Peyer's patch (tissue), 4 donors: ENCODE measurements at regions not wholly inside any gene's neighbourhood (a gene's known extent, or its start where the extent isn't known, plus 50 kb on each side); places are given as distances from the start of the nearest gene placed in this dataset.

Source experiments
- DNase-seq, 3 donors: peaks; one replicate each; pipeline ENCODE4 v3.0.0-alpha.2; 2017 to 2019
- H3K27ac ChIP-seq, 4 donors: fragments of 200-600 bp; sonication (generic); one replicate each; pipeline ENCODE4 v1.5.1; 2016 to 2019
- H3K27me3 ChIP-seq, 2 donors: fragments of 200-600 bp; sonication (generic); one replicate each; pipeline ENCODE4 v1.5.1; 2019
- H3K36me3 ChIP-seq, 3 donors: fragments of 200-600 bp; sonication (generic); one replicate each; pipeline ENCODE4 v1.5.1; 2016 to 2019
- H3K4me1 ChIP-seq, 4 donors: fragments of 200-600 bp; sonication (generic); one replicate each; pipeline ENCODE4 v1.5.1; 2016 to 2019
- H3K4me3 ChIP-seq, 4 donors: fragments of 200-600 bp; sonication (generic); 1 replicate in 3 of 4; 2 replicates in 1 of 4; pipeline ENCODE4 v1.5.1; 2016 to 2019; ENCODE audit warnings: mild to moderate bottlenecking in 1 of 4
- H3K9me3 ChIP-seq, 4 donors: fragments of 200-600 bp; sonication (generic); one replicate each; pipeline ENCODE4 v1.5.1; 2016 to 2019; ENCODE audit warnings: mild to moderate bottlenecking in 1 of 4
- POLR2A ChIP-seq, 2 donors: fragments of 450-650 bp; IDR thresholded peaks; one replicate each; pipeline ENCODE4 v1.5.1; 2017; ENCODE audit warnings: antibody characterized with exemption in 2 of 2, mild to moderate bottlenecking in 2 of 2, moderate library complexity in 2 of 2
- TF ChIP-seq, protein P1 (sequence below), 6 experiments: fragments of 450-650 bp in 4 of 6; fragments of 200-600 bp in 2 of 6; sonication (generic) in 1 of 6; IDR thresholded peaks; one replicate each; pipeline ENCODE4 v1.5.1; 2017 to 2019; ENCODE audit warnings: antibody characterized with exemption in 6 of 6, mild to moderate bottlenecking in 3 of 6, moderate library complexity in 1 of 6

DNA sequence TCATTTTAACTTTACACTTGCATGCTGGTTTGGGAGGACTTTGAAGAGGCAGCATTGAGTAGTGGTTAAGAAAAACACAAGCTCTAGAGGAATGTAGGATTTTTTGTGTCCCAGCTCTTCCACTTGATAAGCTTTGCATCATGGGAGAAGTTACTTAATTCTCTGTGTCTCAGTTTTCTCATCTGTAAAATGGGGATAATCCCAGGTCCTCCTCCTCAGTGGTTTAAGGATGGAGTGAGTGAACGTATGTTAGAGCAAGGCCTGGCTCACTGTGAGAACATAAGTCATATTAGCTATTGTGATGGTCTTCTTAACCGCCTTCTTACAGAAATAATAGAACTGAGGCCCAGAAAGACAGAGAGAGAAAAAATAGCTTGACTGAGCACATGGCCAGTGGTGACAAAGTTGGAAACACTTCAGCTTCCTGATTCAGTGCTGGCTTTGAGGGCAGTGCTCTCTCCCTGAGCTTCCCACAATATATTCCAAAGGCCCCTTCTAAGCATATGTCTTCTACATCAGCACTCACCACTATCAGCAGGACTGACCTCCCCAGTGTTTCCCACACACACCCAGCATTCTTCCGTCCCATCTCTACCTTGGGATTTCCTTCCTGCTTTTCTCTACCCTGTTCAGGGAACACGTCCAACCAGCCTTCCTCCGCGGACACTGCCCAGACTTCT lies 214.9 kb upstream of the TNP1 start:
- Histone ChIP-seq H3K9me3 (no peaks in the 10 kb centered on the region), H3K36me3 (no peaks in the 10 kb centered on the region), H3K4me1 (no peaks in the 10 kb centered on the region), H3K27me3 (no peaks in the 10 kb centered on the region), H3K4me3 (no peak overlapping the region), H3K27ac (peak overlapping the region in 1 of 4 donors; percentile 17)
- DNase-seq, result no peak
- TF ChIP-seq POLR2A (IDR thresholded peaks at IDR 0.05), result no peak
- TF ChIP-seq, protein P1, sequence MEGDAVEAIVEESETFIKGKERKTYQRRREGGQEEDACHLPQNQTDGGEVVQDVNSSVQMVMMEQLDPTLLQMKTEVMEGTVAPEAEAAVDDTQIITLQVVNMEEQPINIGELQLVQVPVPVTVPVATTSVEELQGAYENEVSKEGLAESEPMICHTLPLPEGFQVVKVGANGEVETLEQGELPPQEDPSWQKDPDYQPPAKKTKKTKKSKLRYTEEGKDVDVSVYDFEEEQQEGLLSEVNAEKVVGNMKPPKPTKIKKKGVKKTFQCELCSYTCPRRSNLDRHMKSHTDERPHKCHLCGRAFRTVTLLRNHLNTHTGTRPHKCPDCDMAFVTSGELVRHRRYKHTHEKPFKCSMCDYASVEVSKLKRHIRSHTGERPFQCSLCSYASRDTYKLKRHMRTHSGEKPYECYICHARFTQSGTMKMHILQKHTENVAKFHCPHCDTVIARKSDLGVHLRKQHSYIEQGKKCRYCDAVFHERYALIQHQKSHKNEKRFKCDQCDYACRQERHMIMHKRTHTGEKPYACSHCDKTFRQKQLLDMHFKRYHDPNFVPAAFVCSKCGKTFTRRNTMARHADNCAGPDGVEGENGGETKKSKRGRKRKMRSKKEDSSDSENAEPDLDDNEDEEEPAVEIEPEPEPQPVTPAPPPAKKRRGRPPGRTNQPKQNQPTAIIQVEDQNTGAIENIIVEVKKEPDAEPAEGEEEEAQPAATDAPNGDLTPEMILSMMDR (IDR thresholded peaks at IDR 0.05), result no peak

GRCh38 chr2:217071416-217071815 lies 211.6 kb upstream of the TNP1 start:
- Histone ChIP-seq H3K4me3 (no peak overlapping the region), H3K36me3 (no peaks in the 10 kb centered on the region), H3K27ac (no peak overlapping the region), H3K9me3 (peaks cover 0 to 2% (median 0%) of the 10 kb centered on the region in 4 donors), H3K27me3 (no peaks in the 10 kb centered on the region), H3K4me1 (no peaks in the 10 kb centered on the region)
- TF ChIP-seq, protein P1 (IDR thresholded peaks at IDR 0.05), result no peak
- TF ChIP-seq POLR2A (IDR thresholded peaks at IDR 0.05), result no peak
- DNase-seq, result peak in 1 of 3 donors; percentile 52

GRCh38 chr2:217070611-217071010 lies 210.7 kb upstream of the TNP1 start:
- Histone ChIP-seq H3K36me3 (no peaks in the 10 kb centered on the region), H3K4me1 (no peaks in the 10 kb centered on the region), H3K27me3 (no peaks in the 10 kb centered on the region), H3K9me3 (peaks cover 0 to 2% (median 0%) of the 10 kb centered on the region in 4 donors), H3K4me3 (no peak overlapping the region), H3K27ac (no peak overlapping the region)
- TF ChIP-seq, protein P1 (IDR thresholded peaks at IDR 0.05), result no peak
- TF ChIP-seq POLR2A (IDR thresholded peaks at IDR 0.05), result no peak
- no peak for DNase-seq

DNA sequence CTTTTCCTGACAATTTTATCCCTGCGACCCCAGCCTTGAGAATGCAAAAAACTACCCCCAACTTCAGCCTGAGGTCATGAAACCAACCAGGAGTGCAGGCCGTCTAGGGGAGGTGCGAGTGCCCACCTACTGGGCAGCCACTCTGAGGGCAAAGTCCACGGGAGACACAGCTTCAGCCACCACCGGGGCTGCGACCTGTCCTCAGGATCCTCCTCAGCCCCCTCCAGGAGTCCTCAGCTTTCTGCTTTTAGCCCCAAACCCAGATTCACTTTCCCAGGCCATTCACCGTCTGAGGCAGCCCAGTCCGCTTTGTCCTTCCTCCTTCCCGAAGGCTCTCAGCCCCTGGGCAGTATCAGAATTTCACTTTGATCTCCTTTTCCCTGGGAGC lies 210.2 kb upstream of the TNP1 start:
- Histone ChIP-seq H3K4me3 (no peak overlapping the region), H3K36me3 (no peaks in the 10 kb centered on the region), H3K9me3 (peaks cover 0 to 2% (median 0%) of the 10 kb centered on the region in 4 donors), H3K27me3 (no peaks in the 10 kb centered on the region), H3K4me1 (no peaks in the 10 kb centered on the region), H3K27ac (no peak overlapping the region)
- DNase-seq, result no peak
- TF ChIP-seq POLR2A (IDR thresholded peaks at IDR 0.05), result no peak
- TF ChIP-seq, protein P1 (IDR thresholded peaks at IDR 0.05), result no peak

DNA sequence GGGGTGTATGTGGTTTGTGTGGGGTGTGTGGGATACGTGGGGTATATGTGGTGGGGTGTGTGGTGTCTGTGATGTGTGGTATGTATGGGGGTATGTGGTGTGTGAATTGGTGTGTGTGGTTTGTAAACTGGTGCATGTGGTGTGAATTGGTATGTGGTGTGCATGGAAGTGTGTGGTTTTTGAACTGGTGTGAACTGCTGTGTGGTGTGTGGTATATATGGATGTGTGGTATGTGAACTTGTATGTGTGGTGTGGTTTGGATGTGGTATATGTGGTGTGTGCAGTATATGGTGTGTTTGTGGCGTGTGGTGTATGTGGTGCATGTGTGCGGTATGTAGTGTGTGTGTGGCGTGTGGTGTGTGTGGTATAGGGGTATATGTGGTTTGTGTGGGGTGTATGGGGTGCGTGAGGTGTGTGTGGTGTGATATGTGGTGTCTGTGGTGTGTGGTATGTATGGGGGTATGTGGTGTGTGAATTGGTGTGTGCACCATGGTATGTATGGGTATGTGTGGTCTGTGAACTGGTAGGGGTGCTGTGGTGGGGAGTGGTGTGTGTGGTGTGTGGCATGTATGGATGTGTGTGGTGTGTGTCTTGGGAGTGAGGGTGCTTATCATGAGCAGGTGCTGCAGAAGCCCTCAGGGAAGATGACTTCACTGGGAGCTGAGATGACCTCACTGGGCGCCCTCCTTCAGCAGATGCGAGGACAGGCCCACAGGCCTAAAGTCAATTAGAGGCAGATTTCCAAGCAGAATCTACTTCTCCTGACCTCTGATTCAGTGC lies 209.6 kb upstream of the TNP1 start:
- Histone ChIP-seq H3K27ac (no peak overlapping the region), H3K4me1 (no peaks in the 10 kb centered on the region), H3K36me3 (no peaks in the 10 kb centered on the region), H3K4me3 (no peak overlapping the region), H3K27me3 (no peaks in the 10 kb centered on the region), H3K9me3 (peaks cover 0 to 2% (median 0%) of the 10 kb centered on the region in 4 donors)
- no peak for TF ChIP-seq POLR2A (IDR thresholded peaks at IDR 0.05)
- TF ChIP-seq, protein P1 (IDR thresholded peaks at IDR 0.05), result no peak
- no peak for DNase-seq
